Spleen (tissue), 11 donors: ENCODE measurements at regions not wholly inside any gene's neighbourhood (a gene's known extent, or its start where the extent isn't known, plus 50 kb on each side); places are given as distances from the start of the nearest gene placed in this dataset.

ENCODE experiments used
- DNase-seq: peaks from one replicate; pipeline ENCODE4 v3.0.0-alpha.2; 2020
- H3K27ac ChIP-seq, 8 donors: fragments of 200-600 bp; sonication (generic) in 7 of 8; 1 replicate in 4 of 8; 2 replicates in 4 of 8; pipeline versions ENCODE4 v1.5.0 to v1.8.0; 2016 to 2021; ENCODE audit warnings: inconsistent platforms in 4 of 8, mild to moderate bottlenecking in 4 of 8, moderate library complexity in 1 of 8
- H3K27me3 ChIP-seq, 7 donors: fragments of 200-600 bp; sonication (generic) in 6 of 7; replicated peaks in 1 of 7; 1 replicate in 4 of 7; 2 replicates in 3 of 7; pipeline versions ENCODE4 v1.5.0 to v1.8.0; 2016 to 2021; ENCODE audit warnings: inconsistent platforms in 3 of 7, mild to moderate bottlenecking in 1 of 7
- H3K36me3 ChIP-seq, 6 donors: fragments of 200-600 bp; sonication (generic) in 5 of 6; 1 replicate in 4 of 6; 2 replicates in 2 of 6; pipeline versions ENCODE4 v1.5.0 to v1.8.0; 2016 to 2021; ENCODE audit warnings: inconsistent platforms in 2 of 6
- H3K4me1 ChIP-seq, 6 donors: fragments of 200-600 bp; sonication (generic) in 5 of 6; 1 replicate in 3 of 6; 2 replicates in 3 of 6; pipeline versions ENCODE4 v1.5.0 to v1.8.0; 2016 to 2021; ENCODE audit warnings: inconsistent platforms in 3 of 6
- H3K4me3 ChIP-seq, 8 donors: fragments of 200-600 bp; sonication (generic) in 7 of 8; 1 replicate in 4 of 8; 2 replicates in 4 of 8; pipeline versions ENCODE4 v1.5.0 to v1.8.0; 2016 to 2021; ENCODE audit warnings: inconsistent platforms in 4 of 8, mild to moderate bottlenecking in 4 of 8, moderate library complexity in 2 of 8
- H3K9me3 ChIP-seq, 8 donors: fragments of 200-600 bp; sonication (generic) in 7 of 8; 1 replicate in 4 of 8; 2 replicates in 4 of 8; pipeline versions ENCODE4 v1.5.0 to v1.8.0; 2016 to 2021; ENCODE audit warnings: inconsistent platforms in 4 of 8
- POLR2A ChIP-seq, 3 donors: fragments of 450-650 bp; IDR thresholded peaks; one replicate each; pipeline ENCODE4 v1.5.1; 2017; ENCODE audit warnings: antibody characterized with exemption in 3 of 3, mild to moderate bottlenecking in 1 of 3
- POLR2AphosphoS5 ChIP-seq, 3 donors: sonication (generic); formaldehyde crosslinking; IDR thresholded peaks; one replicate each; pipeline ENCODE4 v1.5.1; 2017; ENCODE audit warnings: antibody characterized with exemption in 3 of 3
- WGBS, 5 donors: extraction: QIAGEN DNeasy Blood & Tissue Kit in 3 of 5; methylation state at CpG; one replicate each; pipeline versions ENCODE4 v1.1.5 to v1.1.7; 2013 to 2018; 5-methylcytosine and 5-hydroxymethylcytosine counted together
- intact Hi-C: fragments of 100-400 bp; cut with DNase I; formaldehyde crosslinking; loops from one replicate; pipeline ENCODE4 v1.15.0; 2023; ENCODE audit warnings: low total_unique reads
- TF ChIP-seq, protein P1 (sequence below), 11 experiments: fragments of 200-600 bp in 7 of 11; fragments of 450-650 bp in 4 of 11; sonication (generic) in 4 of 11; IDR thresholded peaks in 8 of 11; conservative IDR thresholded peaks in 3 of 11; 1 replicate in 7 of 11; 2 replicates in 4 of 11; pipeline versions ENCODE4 v1.4.0 to v1.8.0; 2016 to 2021; ENCODE audit warnings: antibody characterized with exemption in 11 of 11, inconsistent platforms in 4 of 11, mild to moderate bottlenecking in 1 of 11
- donor health status: healthy with polysubstance abuse.
- donor health status: DM: no; HTN: no; CAD: no; lungs with moderate emphysema.
- donor health status: DM: no; HTN: no; CAD: no.
- donor health status: Bipolar disorder and iron deficiency.
- donor health status: healthy.
- donor health status: DM: no; HTN: no; CAD: no.
- donor health status: DM: yes; HTN: yes; CAD: no.

GRCh38 chr2:224180810-224181209 is 141.7 kb upstream of the SERPINE2 start:
- Histone ChIP-seq H3K27me3 (no peaks in the 10 kb centered on the region), H3K4me1 (no peaks in the 10 kb centered on the region), H3K4me3 (no peak overlapping the region), H3K9me3 (no peaks in the 10 kb centered on the region), H3K27ac (no peak overlapping the region), H3K36me3 (no peaks in the 10 kb centered on the region)
- DNase-seq = no peak
- TF ChIP-seq POLR2AphosphoS5 (IDR thresholded peaks at IDR 0.05) = no peak
- no peak for TF ChIP-seq POLR2A (IDR thresholded peaks at IDR 0.05)
- TF ChIP-seq, protein P1, sequence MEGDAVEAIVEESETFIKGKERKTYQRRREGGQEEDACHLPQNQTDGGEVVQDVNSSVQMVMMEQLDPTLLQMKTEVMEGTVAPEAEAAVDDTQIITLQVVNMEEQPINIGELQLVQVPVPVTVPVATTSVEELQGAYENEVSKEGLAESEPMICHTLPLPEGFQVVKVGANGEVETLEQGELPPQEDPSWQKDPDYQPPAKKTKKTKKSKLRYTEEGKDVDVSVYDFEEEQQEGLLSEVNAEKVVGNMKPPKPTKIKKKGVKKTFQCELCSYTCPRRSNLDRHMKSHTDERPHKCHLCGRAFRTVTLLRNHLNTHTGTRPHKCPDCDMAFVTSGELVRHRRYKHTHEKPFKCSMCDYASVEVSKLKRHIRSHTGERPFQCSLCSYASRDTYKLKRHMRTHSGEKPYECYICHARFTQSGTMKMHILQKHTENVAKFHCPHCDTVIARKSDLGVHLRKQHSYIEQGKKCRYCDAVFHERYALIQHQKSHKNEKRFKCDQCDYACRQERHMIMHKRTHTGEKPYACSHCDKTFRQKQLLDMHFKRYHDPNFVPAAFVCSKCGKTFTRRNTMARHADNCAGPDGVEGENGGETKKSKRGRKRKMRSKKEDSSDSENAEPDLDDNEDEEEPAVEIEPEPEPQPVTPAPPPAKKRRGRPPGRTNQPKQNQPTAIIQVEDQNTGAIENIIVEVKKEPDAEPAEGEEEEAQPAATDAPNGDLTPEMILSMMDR (IDR thresholded peaks at IDR 0.05 in 8 of 11, conservative IDR thresholded peaks at IDR 0.05 in 3 of 11) = no peak
- 75 to 89% (median 83%) methylated on average over 4 of the region's 4 CpGs for WGBS, 5 donors
- intact Hi-C loops = no loop called here

- intact Hi-C loops = no loop called here
- Histone ChIP-seq H3K27ac (no peak overlapping the region), H3K36me3 (no peaks in the 10 kb centered on the region), H3K27me3 (no peaks in the 10 kb centered on the region), H3K4me1 (no peaks in the 10 kb centered on the region), H3K4me3 (no peak overlapping the region), H3K9me3 (no peaks in the 10 kb centered on the region)
- no peak for DNase-seq
- 45 to 73% (median 60%) methylated on average over 4 of the region's 4 CpGs for WGBS, 5 donors
- TF ChIP-seq, protein P1 (IDR thresholded peaks at IDR 0.05 in 8 of 11, conservative IDR thresholded peaks at IDR 0.05 in 3 of 11) = no peak
These were observed 139.0 kb upstream of the SERPINE2 start for GRCh38 chr2:224178056-224178455.

- no peak overlapping the region for H3K4me3 ChIP-seq
- DNase-seq = no peak
- no peaks in the 10 kb centered on the region for H3K4me1 ChIP-seq
- no peak for TF ChIP-seq POLR2A (IDR thresholded peaks at IDR 0.05)
- TF ChIP-seq, protein P1 (IDR thresholded peaks at IDR 0.05 in 8 of 11, conservative IDR thresholded peaks at IDR 0.05 in 3 of 11) = no peak
- no peaks in the 10 kb centered on the region for H3K9me3 ChIP-seq
- 53 to 76% (median 54%) methylated on average over 2 of the region's 2 CpGs for WGBS, 5 donors
- H3K27me3 ChIP-seq = no peaks in the 10 kb centered on the region
- no peaks in the 10 kb centered on the region for H3K36me3 ChIP-seq
- H3K27ac ChIP-seq = no peak overlapping the region
- intact Hi-C loops = no loop called here
These were observed 136.5 kb upstream of the SERPINE2 start for GRCh38 chr2:224175538-224175937.

DNA sequence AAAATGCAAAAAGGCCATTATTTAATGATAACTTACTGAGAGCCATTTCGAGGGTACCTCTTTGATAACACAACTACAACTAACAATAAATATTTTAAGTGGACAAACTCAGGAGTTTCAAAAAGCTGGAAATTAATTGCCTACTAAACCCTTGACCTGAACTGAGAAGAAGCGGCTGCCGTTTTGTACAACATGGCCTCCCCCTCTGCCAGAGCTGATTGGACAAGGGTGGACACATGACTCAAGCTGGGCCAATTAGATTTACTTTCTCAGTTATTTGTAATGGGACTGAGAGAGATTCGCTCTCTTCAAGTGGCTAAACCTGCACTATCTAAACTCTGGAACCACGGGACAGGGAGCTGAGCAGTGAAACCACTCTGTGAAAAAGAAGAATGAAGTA is 135.9 kb upstream of the SERPINE2 start:
- 85 to 93% (median 88%) methylated on average over 5 of the region's 5 CpGs for WGBS, 5 donors
- DNase-seq = no peak
- Histone ChIP-seq H3K36me3 (no peaks in the 10 kb centered on the region), H3K27ac (no peak overlapping the region), H3K9me3 (no peaks in the 10 kb centered on the region), H3K4me3 (no peak overlapping the region), H3K4me1 (no peaks in the 10 kb centered on the region), H3K27me3 (no peaks in the 10 kb centered on the region)
- intact Hi-C loops = no loop called here
- no peak for TF ChIP-seq POLR2AphosphoS5 (IDR thresholded peaks at IDR 0.05)

- H3K4me3 ChIP-seq = no peak overlapping the region
- H3K27me3 ChIP-seq = no peaks in the 10 kb centered on the region
- intact Hi-C loops = no loop called here
- H3K36me3 ChIP-seq = no peaks in the 10 kb centered on the region
- H3K4me1 ChIP-seq = no peaks in the 10 kb centered on the region
- H3K9me3 ChIP-seq = no peaks in the 10 kb centered on the region
- no peak overlapping the region for H3K27ac ChIP-seq
- no peak for DNase-seq
- WGBS, 5 donors = 49 to 83% (median 63%) methylated on average over 1 of the region's 1 CpG
- TF ChIP-seq, protein P1 (IDR thresholded peaks at IDR 0.05 in 8 of 11, conservative IDR thresholded peaks at IDR 0.05 in 3 of 11) = no peak
- TF ChIP-seq POLR2AphosphoS5 (IDR thresholded peaks at IDR 0.05) = no peak
- TF ChIP-seq POLR2A (IDR thresholded peaks at IDR 0.05) = no peak
These were observed 135.4 kb upstream of the SERPINE2 start for GRCh38 chr2:224174521-224174920.
